ENCODE measurements at regions not wholly inside any gene's neighbourhood (a gene's known extent, or its start where the extent isn't known, plus 50 kb on each side); places are given as distances from the start of the nearest gene placed in this dataset.
"Not testable (repeated sequence)": the region's sequence is repeated elsewhere in the genome, so short reads cannot be mapped to it uniquely, and the experiment has no call there.

DNA sequence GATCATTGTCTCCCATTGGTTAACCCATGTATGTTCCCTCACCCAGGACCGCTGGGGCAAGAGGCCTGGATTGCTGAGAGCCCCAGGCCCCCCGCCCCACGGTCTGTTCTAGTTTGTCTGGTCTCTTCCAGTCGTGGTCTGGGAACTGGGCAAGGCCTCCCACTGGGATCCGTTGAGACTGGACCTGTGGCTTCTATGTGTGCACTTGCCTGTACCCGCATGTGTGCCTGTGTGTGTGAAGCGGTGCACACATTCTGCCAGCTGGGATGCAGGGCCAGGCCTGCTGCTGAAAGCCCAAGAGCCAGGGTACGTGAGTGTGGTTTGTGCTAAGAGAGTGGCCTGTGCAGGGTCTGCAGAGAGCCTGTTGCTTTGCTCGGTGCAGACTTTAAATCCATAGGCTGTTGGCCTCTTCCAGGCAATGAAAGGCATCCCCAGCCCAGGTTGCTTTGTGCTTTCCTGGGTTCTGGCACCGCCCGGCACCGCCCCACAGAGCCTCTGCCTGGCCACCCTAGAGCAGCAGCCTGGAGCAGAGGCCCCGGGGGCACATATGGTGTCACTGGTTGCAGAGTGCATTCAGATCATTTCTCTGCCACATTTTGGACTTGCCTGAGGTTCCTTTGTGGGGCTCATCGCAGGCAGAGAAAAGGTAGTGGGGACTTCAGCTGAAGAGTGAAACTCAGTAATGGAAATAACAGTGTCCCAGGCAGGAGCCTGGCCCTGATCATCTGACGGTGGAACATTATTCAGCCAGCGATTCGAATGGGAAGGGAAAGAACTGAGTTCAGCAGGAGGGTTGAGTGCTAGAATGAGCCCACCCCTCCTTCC, 215.5 kb downstream of the GLRX3 start:
- DNase-seq (ENCODE audit: low read depth in 2 of 2): no peak

DNA sequence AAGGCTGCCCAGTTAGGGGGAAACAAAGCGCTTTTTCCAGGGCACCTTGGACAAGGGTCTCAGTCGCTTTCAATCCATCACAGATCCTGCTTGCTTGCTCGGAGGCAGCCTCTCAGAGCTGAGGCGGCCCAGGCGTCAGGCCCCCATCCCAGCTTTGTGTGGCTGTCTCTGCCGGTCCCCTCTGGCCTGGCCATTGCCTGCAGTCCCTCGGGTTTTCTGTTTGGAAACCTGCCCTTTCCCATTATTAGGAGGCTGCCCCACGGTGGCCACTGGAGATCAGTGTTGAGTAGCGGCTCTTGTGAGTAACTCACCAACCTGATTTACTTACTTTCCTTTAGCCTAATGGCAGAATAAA, 216.1 kb downstream of the GLRX3 start:
- DNase-seq (ENCODE audit: low read depth in 2 of 2): no peak

DNA sequence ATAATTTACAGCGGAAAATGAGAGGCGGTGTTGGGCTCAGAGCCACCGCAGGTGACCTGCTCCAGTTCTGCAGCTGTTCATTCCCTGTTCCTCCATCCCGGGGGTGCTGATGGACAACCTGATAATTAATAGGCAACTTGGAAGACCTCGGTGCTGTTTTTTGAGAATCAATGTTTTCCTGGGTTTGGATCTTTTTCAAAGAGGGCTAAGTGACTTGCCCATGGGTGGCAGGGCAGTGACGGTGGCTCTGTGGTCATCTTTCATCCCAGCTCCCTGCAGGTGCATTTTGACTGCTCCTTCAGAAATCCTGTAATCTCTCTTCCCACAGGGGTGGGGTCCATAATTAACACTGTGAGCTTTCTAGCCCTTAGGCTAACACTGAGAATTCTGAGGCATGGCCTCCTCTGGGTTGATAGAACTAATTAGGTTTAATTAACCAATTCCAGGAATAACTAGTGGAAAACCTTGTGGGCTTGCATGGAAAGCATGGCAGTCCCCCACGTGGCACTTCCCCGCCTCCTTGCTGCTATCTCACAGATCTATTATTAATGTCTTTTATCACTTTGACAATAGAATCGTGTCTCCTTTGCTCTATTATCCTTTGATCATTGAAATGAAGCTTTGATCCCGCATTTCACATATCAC, 217.9 kb downstream of the GLRX3 start:
- no peak for DNase-seq (ENCODE audit: low read depth in 2 of 2)

DNA sequence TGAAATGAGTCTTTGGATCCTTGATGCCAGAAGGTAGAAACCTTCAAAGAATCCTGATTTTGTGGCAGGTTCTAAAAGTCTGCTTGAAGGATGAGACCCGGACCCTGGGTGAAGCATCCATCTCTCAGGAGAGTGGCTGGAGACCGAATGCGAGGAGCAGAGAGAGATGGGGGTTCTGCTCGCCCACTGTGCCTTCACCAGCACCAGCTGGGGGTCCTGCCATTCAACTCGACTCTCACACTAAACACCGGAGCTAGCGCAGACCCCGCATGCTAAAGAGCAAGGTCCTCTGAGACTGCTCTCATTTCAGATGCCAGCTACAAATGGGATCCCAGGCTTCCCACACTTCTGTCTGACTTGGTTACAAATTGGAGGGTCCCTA, 218.4 kb downstream of the GLRX3 start:
- no peak for DNase-seq (ENCODE audit: low read depth in 2 of 2)

DNA sequence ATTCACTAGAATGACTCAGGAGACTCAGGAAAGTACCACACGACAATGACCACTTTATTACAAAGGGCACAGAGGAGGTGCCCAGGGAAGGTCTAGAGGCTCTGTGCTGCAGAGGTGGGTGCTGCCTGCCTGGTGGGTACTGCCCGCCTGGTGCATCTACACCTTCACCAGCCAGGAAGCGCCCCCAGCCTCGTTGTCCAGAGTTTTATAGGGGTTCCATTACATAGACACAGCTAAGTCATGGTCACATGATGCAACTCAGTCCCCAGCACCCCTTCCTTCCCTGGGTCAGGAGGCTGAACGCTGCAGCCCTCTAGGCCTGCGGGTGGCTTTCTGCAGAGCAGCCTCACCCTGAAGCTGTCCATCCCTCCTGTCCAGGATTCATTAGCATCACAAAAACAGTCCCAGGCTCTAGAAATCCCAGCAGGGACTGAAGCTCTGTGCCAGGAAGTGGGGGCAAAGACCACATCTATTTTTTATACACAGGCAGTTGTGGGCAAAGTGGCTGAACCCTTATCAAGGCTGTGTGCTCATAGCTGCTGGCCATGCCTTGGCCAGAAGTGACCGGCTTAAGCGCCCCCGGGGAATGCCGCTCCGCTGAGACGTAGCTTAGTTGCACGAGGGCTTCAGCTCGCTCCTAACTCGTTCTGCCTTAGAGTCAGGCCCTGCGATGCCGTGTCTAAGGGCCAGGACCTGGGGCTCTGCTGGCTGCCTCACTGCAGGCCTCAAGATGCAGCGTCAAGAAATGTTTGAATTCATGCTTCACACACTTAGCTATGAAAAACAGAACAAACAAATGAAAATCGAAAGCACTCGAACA, 219.0 kb downstream of the GLRX3 start:
- no peak for DNase-seq (ENCODE audit: low read depth in 2 of 2)

DNA sequence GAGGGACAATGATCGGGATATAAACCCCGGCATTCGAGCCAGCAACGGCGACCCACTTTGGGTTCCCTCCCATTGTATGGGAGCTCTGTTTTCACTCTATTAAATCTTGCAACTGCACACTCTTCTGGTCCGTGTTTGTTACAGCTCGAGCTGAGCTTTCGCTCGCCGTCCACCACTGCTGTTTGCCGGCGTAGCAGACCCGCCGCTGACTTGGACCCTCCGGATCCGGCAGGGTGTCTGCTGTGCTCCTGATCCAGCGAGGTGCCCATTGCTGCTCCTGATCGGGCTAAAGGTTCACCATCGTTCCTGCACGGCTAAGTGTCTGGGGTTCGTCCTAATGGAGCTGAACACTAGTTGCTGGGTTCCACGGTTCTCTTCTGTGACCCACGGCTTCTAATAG, 220.2 kb downstream of the GLRX3 start:
- DNase-seq (ENCODE audit: low read depth in 2 of 2): not testable (repeated sequence)

DNA sequence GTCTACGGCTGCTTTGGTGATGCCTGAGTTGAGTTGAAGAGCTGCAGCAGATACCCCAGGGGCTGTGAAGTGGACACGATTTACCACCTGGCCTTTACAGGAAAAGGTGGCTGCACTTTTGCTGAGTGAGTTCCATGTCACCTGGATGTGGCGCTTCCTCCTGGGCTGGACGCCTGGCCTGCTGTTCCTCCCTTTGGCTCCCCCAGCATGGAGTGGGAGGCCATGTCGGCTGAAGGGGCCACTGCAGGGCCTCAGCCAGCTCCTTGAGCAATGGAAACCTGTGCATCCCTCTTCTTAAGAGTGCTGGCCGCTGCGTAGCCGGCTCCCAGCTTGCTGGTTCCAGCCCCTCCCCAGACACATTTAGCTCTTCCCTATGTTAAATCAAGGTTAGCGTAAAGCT, 221.0 kb downstream of the GLRX3 start:
- DNase-seq (ENCODE audit: low read depth in 2 of 2): no peak

DNA sequence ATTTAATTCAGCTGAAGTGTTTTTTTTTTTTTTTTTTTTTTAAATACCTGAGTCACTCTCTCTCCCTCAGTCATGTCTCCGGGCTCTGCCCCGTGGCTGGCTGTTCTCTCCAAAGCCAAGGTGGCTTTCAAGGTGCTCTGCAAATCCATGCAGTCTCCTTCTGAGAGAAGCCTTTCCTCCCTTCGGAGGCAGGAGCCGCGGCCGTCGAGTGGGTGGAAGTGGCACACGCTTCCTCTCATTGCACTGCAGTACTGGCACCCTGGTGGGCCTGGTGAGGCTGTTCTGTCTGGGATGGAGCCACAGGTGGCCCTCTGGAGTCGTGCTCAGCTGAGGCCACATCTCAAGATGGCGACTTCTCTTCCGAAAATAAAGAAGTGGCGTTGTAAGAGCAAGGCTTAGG, 221.8 kb downstream of the GLRX3 start:
- no peak for DNase-seq (ENCODE audit: low read depth in 2 of 2)

DNA sequence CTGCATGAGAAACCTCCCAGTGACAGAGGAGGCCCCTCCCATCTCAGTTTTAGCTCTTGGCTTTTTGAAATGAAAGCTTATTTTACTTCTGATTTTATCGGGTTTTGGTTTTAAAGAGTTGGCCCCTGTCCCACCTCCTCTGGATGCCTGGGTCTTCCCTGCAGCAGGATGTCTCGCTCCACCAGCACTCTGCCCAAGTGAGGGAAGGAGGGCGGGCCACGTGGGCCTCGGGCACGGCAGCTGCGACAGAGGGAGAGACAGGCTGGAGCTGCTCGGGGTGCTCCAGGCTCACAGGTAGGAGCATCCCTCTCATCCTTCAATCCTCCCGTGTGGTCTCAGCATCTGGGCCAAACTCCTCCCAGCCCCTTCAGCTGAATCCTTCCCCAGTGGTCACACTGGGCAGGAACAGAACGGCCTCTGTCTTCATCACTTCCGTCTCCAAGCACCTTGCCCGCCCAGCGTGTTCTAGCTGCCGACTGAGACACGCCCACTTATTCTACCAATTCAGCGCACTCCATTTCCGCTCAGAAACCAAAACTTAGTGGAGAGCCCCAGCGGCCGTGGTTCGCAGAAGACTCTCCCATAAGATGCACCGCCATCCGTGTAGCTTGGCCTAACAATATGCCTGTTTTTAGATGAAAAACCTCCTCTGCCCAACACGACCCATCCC, 222.9 kb downstream of the GLRX3 start:
- no peak for DNase-seq (ENCODE audit: low read depth in 2 of 2)

DNA sequence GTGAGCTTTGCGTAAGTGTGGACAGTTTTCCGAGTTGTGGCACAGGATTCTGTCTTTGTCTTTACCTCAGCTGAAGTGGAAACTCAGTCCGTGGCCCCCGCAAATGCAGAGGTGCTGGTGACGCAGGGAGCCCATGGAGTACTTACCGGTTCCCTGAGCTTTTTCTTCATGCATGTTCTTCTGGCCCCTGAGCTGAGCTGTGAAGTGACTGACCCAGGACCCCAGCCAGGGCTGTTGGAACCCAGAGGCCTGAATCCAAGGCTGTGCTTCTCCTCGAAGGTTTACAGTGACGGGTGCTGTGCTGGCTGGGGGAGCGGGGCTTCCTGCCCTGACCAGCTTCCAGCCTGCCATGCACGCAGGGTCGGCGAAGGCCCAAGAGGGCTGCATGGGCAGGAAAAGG, 223.5 kb downstream of the GLRX3 start:
- no peak for DNase-seq (ENCODE audit: low read depth in 2 of 2)

DNA sequence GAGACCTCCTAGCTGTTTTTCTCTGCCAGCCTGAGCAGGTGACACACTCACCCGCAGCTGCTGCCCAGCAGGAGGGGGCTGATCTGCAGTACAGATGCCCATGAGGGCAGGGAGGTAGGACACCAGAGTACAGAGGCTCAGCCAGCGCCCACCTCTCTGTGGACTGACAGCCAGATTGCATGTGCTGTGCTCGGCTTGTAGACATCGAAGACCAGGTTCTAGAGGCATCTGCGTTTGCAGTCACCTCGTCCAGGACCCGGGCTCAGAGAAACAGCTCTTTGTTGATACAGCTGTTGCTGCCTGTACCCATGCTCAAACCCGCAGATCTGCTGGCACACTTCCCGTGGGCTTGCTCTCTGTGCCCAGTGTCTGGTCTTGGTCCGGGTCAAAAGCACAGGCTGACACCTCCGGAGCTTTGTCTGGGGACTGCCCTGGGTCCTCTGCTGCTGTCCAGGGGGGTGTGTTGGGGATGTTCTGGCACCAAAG, 224.7 kb downstream of the GLRX3 start:
- DNase-seq (ENCODE audit: low read depth in 2 of 2): no peak

DNA sequence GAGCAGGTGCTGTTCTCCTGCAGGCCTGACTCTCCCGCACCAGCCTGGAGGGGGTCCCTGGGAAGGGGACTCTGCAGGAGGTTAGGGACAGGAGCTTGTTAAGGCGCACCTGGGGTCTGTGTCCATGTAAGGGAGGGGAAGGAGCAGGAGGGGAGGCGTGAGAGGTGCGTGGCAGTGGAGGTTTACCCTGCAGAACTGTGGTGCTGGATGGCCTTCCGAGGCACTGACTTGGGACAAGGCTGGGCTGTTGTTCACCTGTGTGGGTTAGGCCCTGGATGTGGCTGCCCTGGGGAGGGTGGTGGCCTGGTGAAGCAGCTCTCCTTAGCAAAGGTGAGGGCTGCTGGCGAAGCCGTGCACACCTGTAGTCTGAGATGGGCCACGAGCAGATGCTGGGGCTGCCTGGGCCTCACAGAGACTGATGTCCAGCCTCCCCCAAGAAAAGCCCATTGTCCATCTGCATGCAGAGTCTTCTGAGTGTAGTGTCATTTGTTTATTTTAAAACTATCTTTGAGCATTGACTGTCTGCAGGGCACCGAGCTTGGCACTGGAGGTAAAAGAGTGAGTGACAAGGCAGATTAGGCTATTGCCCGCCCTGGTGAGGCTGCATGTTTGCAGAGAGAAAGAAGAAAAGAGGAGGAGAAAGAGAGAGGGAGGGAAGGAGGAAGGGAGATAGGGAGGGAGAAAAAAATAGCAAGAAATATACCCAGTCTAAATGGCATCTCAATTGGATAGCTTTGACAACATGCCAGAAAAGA, 225.3 kb downstream of the GLRX3 start:
- DNase-seq (ENCODE audit: low read depth in 2 of 2): no peak

DNA sequence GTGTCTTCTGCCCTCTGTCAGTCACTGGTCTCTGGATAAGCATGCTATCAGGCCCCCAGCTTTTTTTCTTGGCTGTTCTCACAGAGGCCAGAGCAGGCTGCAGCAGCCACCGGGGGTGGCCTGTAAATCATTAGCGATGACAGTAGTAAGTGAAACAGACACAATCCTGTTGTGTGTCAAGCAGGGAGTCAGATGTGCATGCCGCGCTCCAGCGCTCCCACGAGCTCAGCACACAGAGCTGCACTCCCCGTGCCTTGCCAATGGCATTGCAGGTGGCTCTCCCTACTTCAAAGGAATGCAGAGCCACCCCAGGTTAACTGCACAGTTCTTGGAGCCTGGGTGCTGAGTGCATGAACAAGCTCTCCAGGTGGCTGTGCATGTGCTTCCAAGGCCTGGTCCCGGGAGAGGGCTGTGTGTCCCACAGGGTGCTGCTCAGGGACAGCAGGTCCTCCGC, 226.1 kb downstream of the GLRX3 start:
- no peak for DNase-seq (ENCODE audit: low read depth in 2 of 2)

DNA sequence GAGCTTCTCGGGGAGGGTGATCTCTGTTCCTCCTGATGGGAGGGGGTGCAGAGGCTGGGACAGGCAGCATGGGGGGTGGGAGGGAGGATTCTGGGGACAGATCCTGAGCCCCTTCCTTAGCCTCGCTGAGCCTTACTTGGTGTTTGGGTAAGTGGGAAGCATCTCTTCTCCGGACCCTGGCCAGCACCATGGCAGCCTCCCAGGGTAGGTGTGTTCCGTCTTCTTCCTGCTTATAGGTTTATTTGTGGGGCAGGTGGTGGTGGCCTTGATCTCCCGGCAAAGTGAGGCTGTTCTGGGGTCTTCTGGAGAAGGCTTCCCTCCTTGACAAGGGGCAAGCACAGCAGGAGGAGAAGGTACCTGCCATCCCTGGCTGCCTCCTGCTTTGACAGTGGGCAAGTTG, 226.9 kb downstream of the GLRX3 start:
- DNase-seq (ENCODE audit: low read depth in 2 of 2): no peak

DNA sequence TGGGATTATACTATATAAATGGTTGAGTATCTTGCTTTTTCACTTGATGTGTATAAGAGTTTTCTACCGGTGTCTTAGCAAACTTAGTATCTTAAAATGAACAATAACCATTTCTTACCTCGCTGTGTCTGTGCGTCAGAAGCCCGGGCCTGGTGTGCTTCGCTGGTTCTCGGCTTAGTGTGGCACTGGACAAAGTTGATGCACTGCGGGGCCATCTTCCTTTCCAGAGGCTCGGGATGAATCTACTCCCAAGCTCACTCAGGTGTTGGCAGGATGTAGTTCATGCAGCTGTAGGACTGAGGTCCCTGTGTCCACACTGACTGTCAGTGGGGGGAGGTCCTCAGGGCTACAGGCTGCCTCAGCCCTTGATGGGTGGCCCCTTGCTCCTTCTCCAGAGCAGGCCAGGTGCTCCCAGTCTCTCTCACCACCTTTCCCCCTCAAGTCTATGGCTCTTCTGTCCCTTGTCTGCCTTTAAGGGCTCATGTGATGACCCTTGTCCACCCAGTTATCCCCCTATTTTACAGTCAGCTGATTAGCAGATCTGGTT, 227.8 kb downstream of the GLRX3 start:
- DNase-seq (ENCODE audit: low read depth in 2 of 2): no peak

DNA sequence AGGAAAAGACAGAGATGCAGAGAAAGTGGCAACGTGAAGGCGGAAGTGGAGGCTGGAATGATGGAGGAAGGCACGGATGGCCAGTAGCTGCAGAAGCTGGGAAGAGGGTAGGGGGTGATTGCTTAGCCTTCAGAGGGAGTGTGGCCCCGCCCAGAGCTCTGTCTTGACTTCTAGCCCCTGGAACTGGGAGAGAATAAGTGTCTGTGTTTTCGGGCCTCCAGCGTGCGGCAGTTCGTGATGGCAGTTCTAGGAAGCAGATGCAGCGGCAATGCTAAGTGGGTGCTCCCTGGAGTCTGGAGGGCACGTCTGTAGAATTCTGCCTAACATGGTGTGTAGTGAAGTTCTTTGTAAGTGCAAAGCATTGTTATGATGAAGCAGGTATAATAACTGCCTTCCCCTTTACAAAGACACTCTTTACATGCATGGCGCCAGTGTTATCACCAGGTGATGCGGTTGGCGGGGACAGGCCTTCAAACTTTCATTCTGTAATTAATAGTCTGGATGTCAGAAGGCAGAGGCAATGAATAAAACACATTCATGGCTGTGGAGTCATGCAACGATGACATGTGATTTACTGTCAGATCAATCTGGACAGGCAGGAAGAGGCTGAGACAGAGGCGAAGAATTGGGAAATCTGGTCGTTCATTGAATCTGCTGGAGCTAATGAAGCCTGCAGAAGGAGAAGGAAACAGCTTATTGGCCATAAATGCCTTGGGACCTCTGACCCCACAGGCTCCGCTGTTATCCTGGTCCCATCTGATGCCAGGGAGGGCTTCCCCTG, 228.6 kb downstream of the GLRX3 start:
- DNase-seq (ENCODE audit: low read depth in 2 of 2): no peak

DNA sequence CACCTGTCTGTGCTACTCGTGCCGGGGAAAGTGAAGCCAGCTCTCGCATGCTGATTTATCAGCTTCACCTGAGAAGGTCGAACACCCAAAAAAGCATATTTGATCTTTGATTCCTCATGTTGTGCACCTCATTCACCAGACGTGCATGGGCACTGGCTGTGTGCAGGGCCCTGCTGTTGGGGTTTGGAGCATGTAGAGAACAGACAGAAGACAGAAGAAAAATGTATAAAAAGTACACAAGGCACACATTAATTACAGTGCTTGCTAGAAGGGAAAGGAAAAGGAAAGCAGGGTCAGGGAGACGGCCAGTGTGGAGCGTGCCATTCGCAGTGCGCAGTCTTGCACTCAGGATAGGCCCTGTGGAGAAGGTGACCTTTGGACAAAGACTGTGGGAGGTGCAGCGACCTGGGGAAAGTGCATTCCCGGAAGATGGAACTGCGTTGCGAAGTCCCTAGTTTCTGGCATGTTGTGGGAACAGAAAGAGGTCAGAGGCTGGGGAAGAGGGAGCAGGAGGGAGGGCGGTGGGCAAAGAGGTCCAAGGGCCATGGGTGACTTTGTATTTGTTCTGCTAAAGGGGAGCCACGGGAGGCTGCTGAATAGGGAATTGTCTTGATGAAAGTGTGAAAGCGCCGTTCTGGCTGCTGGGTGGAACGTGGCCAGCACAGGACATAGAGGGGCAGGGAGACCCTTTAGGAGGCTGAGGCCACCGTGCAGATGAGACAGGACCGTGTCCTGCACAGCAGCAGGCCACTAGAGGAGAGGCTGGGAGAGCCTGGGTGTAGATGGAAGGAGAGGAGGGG, 232.8 kb downstream of the GLRX3 start:
- no peak for DNase-seq (ENCODE audit: low read depth in 2 of 2)

DNA sequence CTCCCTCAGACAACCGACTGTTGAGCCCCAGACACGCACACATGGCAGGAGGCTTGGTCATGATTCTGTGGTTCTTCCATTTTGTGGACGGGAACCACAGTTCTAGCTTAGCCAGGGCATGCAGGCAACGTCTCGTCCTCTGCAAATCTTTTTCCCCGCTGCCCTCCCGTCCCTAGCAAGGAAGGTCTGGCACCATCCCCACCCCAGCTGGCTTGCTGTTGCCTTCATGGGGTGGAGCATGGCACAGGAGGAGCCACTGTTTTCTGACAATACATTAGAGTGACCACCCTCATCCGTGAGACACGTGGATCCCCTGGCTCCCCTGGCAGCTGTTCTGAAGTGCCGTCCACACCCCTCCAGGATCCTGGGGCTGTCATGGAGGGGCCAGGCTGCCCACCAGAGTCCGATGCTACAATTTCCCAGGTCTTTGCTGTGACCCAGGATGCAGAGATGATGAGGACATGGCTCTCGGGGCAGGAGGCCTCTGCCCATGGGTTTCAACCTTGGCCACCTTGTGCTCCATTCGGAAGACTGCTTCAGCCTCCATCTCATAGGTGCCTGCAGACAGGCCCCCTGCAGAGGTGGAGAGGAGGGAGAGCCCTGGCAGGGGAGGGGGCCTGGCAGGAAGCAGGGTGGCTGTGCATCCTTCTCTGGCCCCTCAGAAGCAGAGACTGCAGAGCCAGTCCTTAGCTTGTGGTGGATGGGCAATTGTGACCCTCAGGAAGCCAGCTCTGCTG, 233.6 kb downstream of the GLRX3 start:
- DNase-seq (ENCODE audit: low read depth in 2 of 2): no peak

DNA sequence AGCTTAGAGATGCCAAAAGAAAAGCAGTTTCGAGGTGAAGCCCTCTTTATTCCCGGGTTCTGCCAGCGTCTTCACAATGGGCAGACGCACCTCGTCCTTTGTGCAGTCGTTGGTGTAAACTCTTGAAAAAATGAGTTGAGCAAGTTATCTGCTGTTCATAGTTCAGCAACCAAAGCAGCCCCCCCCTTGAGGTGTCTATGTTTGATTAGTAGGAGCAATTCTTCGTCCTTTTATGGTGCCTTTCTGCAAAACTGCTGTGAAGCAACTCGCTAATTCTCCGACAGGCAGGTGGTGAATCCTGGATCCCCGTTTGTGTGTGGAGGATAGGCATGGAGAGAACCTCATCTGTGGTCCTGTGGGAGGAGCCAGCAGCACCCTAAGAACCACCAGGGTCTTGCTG, 234.5 kb downstream of the GLRX3 start:
- no peak for DNase-seq (ENCODE audit: low read depth in 2 of 2)

Data from fibroblast of skin of left quadriceps (primary cell).